Heart left ventricle (tissue), 13 donors: ENCODE measurements at regions not wholly inside any gene's neighbourhood (a gene's known extent, or its start where the extent isn't known, plus 50 kb on each side); places are given as distances from the start of the nearest gene placed in this dataset.

Experiments used
- CTCF ChIP-seq, 12 donors: fragments of 200-600 bp; sonication (generic) in 4 of 12; IDR thresholded peaks; one replicate each; pipeline versions ENCODE4 v1.5.0 to v1.8.0; 2018 to 2022; ENCODE audit warnings: antibody characterized with exemption in 12 of 12, mild to moderate bottlenecking in 5 of 12
- POLR2A ChIP-seq, 2 donors: fragments of 450-650 bp; IDR thresholded peaks; one replicate each; pipeline ENCODE4 v1.6.1; 2017; ENCODE audit warnings: antibody characterized with exemption in 2 of 2, mild to moderate bottlenecking in 2 of 2, moderate library complexity in 2 of 2
- donor health status: ischemic (EF 13 %, LVEDD 7.1; RV severe dilation, severe dysfunction).
- donor health status: DM: no; HTN: yes; CAD: no.
- donor health status: DM: no; HTN: no; CAD: no.
- donor health status: ischemic (EF 25% LVEDD 6.9; RV normal size, moderate dysfunction).
- donor health status: ischemic (EF 25% LVEDD 5.7; RV mildly dilated, moderate dysfunction).
- donor health status: ischemic (EF 35%, LVEDD 5.7; RV mildly dilated, moderate dysfunction).
- donor health status: nonischemic (EF 11% LVEDD 7.7; RV severe dilation, severe dysfunction).
- donor health status: DM: yes; HTN: yes; CAD: no.
- donor health status: PGD.
- donor health status: ischemic (EF 29% LVEDD 5.4; RV normal size, mild dysfunction).
- donor health status: nonischemic (EF 23%, LVEDD 6.1; RV moderate dilation, normal function).

GRCh38 chr4:184335520-184335919, 117.8 kb upstream of the ENPP6 start:
- TF ChIP-seq CTCF (IDR thresholded peaks at IDR 0.05): no peak
- no peak for TF ChIP-seq POLR2A (IDR thresholded peaks at IDR 0.05)
